Left ventricle myocardium inferior (tissue), 1 donor: ENCODE measurements at regions not wholly inside any gene's neighbourhood (a gene's known extent, or its start where the extent isn't known, plus 50 kb on each side); places are given as distances from the start of the nearest gene placed in this dataset.
"Not testable (repeated sequence)": the region's sequence is repeated elsewhere in the genome, so short reads cannot be mapped to it uniquely, and the experiment has no call there.

Experiments used
- DNase-seq: peaks from one replicate; pipeline ENCODE4 v3.0.0-alpha.2; 2020
- H3K27ac ChIP-seq: fragments of 200-600 bp; replicated peaks from 2 replicates; pipeline ENCODE4 v1.8.0; 2021
- H3K27me3 ChIP-seq: fragments of 200-600 bp; 2 replicates; pipeline ENCODE4 v1.8.0; 2021; ENCODE audit warnings: low read depth
- H3K36me3 ChIP-seq: fragments of 200-600 bp; 2 replicates; pipeline ENCODE4 v1.8.0; 2021
- H3K4me1 ChIP-seq: fragments of 200-600 bp; 2 replicates; pipeline ENCODE4 v1.8.0; 2021
- H3K4me3 ChIP-seq: fragments of 200-600 bp; 2 replicates; pipeline ENCODE4 v1.8.0; 2021; ENCODE audit warnings: mild to moderate bottlenecking, moderate library complexity
- H3K9me3 ChIP-seq: fragments of 200-600 bp; replicated peaks from 2 replicates; pipeline ENCODE4 v1.8.0; 2021
- CTCF ChIP-seq: fragments of 200-600 bp; IDR thresholded peaks from 2 replicates; pipeline ENCODE4 v1.8.0; 2021; ENCODE audit warnings: antibody characterized with exemption, mild to moderate bottlenecking, borderline replicate concordance
- intact Hi-C: fragments of 100-400 bp; cut with micrococcal nuclease; formaldehyde crosslinking; loops from one replicate; pipeline ENCODE4 v1.11.0; 2022
- donor health status: DM: no; HTN: yes; CAD: no; lungs with severe emphysema.

- Histone ChIP-seq H3K4me3 (no peak overlapping the region), H3K4me1 (peaks cover 3% of the 10 kb centered on the region), H3K36me3 (no peaks in the 10 kb centered on the region), H3K27me3 (peaks cover 4% of the 10 kb centered on the region), H3K9me3 (no peaks in the 10 kb centered on the region), H3K27ac (no peak overlapping the region)
- DNase-seq, result no peak
- intact Hi-C loops, result no loop called here
- TF ChIP-seq CTCF, result no peak
Observed at GRCh38 chr2:236919209-236919608, 166.5 kb upstream of the COPS8 start.

GRCh38 chr2:236919801-236920379 lies 165.8 kb upstream of the COPS8 start:
- H3K4me3 ChIP-seq, intact Hi-C loops, H3K27ac ChIP-seq, H3K27me3 ChIP-seq, H3K9me3 ChIP-seq, H3K4me1 ChIP-seq, H3K36me3 ChIP-seq, DNase-seq: not testable (repeated sequence)

GRCh38 chr2:236922061-236922460 lies 163.6 kb upstream of the COPS8 start:
- Histone ChIP-seq H3K27me3 (peaks cover 4% of the 10 kb centered on the region), H3K36me3 (no peaks in the 10 kb centered on the region), H3K9me3 (no peaks in the 10 kb centered on the region), H3K4me1 (peaks cover 3% of the 10 kb centered on the region), H3K27ac (no peak overlapping the region), H3K4me3 (no peak overlapping the region)
- intact Hi-C loops, result no loop called here
- no peak for DNase-seq
- no peak for TF ChIP-seq CTCF

GRCh38 chr2:236928380-236929037 lies 157.2 kb upstream of the COPS8 start:
- Histone ChIP-seq H3K27ac (peak overlapping the region; percentile 69), H3K27me3 (no peaks in the 10 kb centered on the region), H3K4me3 (peak overlapping the region; percentile 58), H3K9me3 (no peaks in the 10 kb centered on the region), H3K36me3 (no peaks in the 10 kb centered on the region), H3K4me1 (peaks cover 6% of the 10 kb centered on the region)
- intact Hi-C loops, result no loop called here
- no peak for DNase-seq
- TF ChIP-seq CTCF, result no peak

GRCh38 chr2:236932831-236933361 lies 152.8 kb upstream of the COPS8 start:
- Histone ChIP-seq H3K36me3 (no peaks in the 10 kb centered on the region), H3K9me3 (no peaks in the 10 kb centered on the region), H3K27ac (no peak overlapping the region), H3K4me3 (no peak overlapping the region), H3K27me3 (no peaks in the 10 kb centered on the region), H3K4me1 (peaks cover 5% of the 10 kb centered on the region)
- no peak for DNase-seq
- TF ChIP-seq CTCF, result no peak
- intact Hi-C loops, result no loop called here

GRCh38 chr2:236934166-236934565 lies 151.5 kb upstream of the COPS8 start:
- H3K36me3 ChIP-seq, result no peaks in the 10 kb centered on the region
- H3K27me3 ChIP-seq, result no peaks in the 10 kb centered on the region
- no peaks in the 10 kb centered on the region for H3K4me1 ChIP-seq
- H3K27ac ChIP-seq, result no peak overlapping the region
- TF ChIP-seq CTCF, result no peak
- no peak overlapping the region for H3K4me3 ChIP-seq
- DNase-seq, result no peak
- intact Hi-C loops, result no loop called here
- H3K9me3 ChIP-seq, result no peaks in the 10 kb centered on the region
